ENCODE measurements at regions not wholly inside any gene's neighbourhood (a gene's known extent, or its start where the extent isn't known, plus 50 kb on each side); places are given as distances from the start of the nearest gene placed in this dataset.

DNA sequence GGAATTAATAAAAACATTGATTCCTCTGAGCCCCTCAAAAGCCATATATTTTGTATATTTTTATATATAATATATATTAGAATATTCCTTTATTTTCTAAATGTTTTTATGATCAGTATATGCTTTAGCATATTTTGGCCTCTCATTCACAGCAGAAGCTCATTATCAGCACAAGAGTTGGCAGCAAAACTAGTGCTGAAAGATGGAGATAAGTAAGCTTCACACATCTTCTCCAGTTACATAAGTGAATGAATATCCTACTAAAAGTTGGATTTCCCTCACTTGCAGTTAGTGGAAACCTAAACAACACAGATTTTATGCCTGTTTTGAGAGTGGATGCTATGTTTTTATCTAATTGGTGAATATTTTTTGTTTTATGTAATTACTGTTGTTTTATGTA lies 1303.8 kb upstream of the ADGRB3 start:
- H3K9ac ChIP-seq (ENCODE audit: insufficient read depth in 1 of 2, low read depth in 2 of 2, low read length in 2 of 2), result no peak overlapping the region
- in situ Hi-C loops (cut with MboI) (no loop called here), intact Hi-C loops (cut with micrococcal nuclease) (no loop called here)
- H3K36me3 ChIP-seq (ENCODE audit: control insufficient read depth, insufficient read depth, low read length), result no peaks in the 10 kb centered on the region
- TF ChIP-seq TAL1 (IDR thresholded peaks at IDR 0.05), result peak; percentile 11; the same call in 1 of the 2 replicates
- no peak for TF ChIP-seq MBD1 (CRISPR knock-in tag; IDR thresholded peaks at IDR 0.05)
- TF ChIP-seq, protein P1, sequence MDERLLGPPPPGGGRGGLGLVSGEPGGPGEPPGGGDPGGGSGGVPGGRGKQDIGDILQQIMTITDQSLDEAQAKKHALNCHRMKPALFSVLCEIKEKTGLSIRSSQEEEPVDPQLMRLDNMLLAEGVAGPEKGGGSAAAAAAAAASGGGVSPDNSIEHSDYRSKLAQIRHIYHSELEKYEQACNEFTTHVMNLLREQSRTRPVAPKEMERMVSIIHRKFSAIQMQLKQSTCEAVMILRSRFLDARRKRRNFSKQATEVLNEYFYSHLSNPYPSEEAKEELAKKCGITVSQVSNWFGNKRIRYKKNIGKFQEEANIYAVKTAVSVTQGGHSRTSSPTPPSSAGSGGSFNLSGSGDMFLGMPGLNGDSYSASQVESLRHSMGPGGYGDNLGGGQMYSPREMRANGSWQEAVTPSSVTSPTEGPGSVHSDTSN (CRISPR knock-in tag; IDR thresholded peaks at IDR 0.05; ENCODE audit: low read depth), result no peak
- TF ChIP-seq, protein P1 (tag; conservative IDR thresholded peaks at IDR 0.05; ENCODE audit: low read depth), result peak; percentile 34; the same call in 1 of the 2 replicates
- TF ChIP-seq ZNF3 (CRISPR knock-in tag; IDR thresholded peaks at IDR 0.05), result no peak
- peak; percentile 54; the same call in 1 of the 2 replicates for TF ChIP-seq NFIC (IDR thresholded peaks at IDR 0.05)
- no peak for TF ChIP-seq ZNF280B (CRISPR knock-in tag; IDR thresholded peaks at IDR 0.05)
- TF ChIP-seq ZNF165 (CRISPR knock-in tag; IDR thresholded peaks at IDR 0.05; ENCODE audit: borderline replicate concordance), result no peak
- TF ChIP-seq ARID1B (IDR thresholded peaks at IDR 0.05), result peak; percentile 52; the same call in 1 of the 2 replicates
- TF ChIP-seq PTRF (tag; IDR thresholded peaks at IDR 0.05), result no peak
- TF ChIP-seq MEIS2 (IDR thresholded peaks at IDR 0.05; ENCODE audit: partially characterized antibody), result peak; percentile 64
- peak; percentile 35; the same call in 1 of the 2 replicates for TF ChIP-seq CBFA2T3 (IDR thresholded peaks at IDR 0.05)
- no peak for TF ChIP-seq PPARD (CRISPR knock-in tag; IDR thresholded peaks at IDR 0.05)
- no peak for TF ChIP-seq RBM25 (IDR thresholded peaks at IDR 0.05; ENCODE audit: low read depth, low read length, severe bottlenecking)
- CTCF ChIA-PET (ENCODE audit: low intra/inter-chr PET ratio), result no interaction called here
- H3K4me1 ChIP-seq (replicated peaks in 1 of 2; ENCODE audit: control insufficient read depth in 2 of 2, insufficient read depth in 2 of 2, low read length in 2 of 2), result no peaks in the 10 kb centered on the region; a peak in 1 of 5 replicates
- H3K9me1 ChIP-seq (ENCODE audit: control insufficient read depth, insufficient read depth, low read length), result no peaks in the 10 kb centered on the region
- no peak overlapping the region for H3K4me2 ChIP-seq (ENCODE audit: insufficient read depth, low read length)
- H3K4me3 ChIP-seq, result no peak overlapping the region
- BruUV-seq (replicated peaks), result no TSS peak
- no peaks in the 10 kb centered on the region for H3K79me2 ChIP-seq (ENCODE audit: control insufficient read depth, insufficient read depth, low read length)
- no peaks in the 10 kb centered on the region; the same call in 1 of the 2 replicates for H3K9me3 ChIP-seq (replicated peaks; ENCODE audit: control insufficient read depth, insufficient read depth, low read depth, low read length)
- FAIRE-seq, result no peak
- DNase-seq (ENCODE audit: extremely low read depth in 1 of 4, low spot score in 3 of 4), result peak in 2 of 4 experiments; percentile 9 to 55
- no peak overlapping the region for H3K27ac ChIP-seq (ENCODE audit: extremely low read depth, low read depth, low read length)
- POLR2A ChIA-PET, result interaction anchor here (0.6 to 1.0 kb wide), 2 partner anchors 13 to 20 kb away, joined by 3 to 4 read pairs; no protein-coding TSS in a partner anchor
- H3K27me3 ChIP-seq (ENCODE audit: control insufficient read depth in 2 of 2, insufficient read depth in 2 of 2, low read length in 2 of 2), result no peaks in the 10 kb centered on the region
- H4K20me1 ChIP-seq (replicated peaks; ENCODE audit: control insufficient read depth, insufficient read depth, low read length), result no peaks in the 10 kb centered on the region
- H2AFZ ChIP-seq (ENCODE audit: low read depth, low read length), result no peak overlapping the region
- ATAC-seq, result peak; percentile 62; the same call in 1 of the 3 replicates

Data from K562 (cell line).